NCI-H2171 (cell line): ENCODE measurements at regions not wholly inside any gene's neighbourhood (a gene's known extent, or its start where the extent isn't known, plus 50 kb on each side); places are given as distances from the start of the nearest gene placed in this dataset.

ENCODE experiments used
- DNase-seq: peaks from one replicate; lab custom pipeline; 2025; lab: John Stamatoyannopoulos, UW

DNA sequence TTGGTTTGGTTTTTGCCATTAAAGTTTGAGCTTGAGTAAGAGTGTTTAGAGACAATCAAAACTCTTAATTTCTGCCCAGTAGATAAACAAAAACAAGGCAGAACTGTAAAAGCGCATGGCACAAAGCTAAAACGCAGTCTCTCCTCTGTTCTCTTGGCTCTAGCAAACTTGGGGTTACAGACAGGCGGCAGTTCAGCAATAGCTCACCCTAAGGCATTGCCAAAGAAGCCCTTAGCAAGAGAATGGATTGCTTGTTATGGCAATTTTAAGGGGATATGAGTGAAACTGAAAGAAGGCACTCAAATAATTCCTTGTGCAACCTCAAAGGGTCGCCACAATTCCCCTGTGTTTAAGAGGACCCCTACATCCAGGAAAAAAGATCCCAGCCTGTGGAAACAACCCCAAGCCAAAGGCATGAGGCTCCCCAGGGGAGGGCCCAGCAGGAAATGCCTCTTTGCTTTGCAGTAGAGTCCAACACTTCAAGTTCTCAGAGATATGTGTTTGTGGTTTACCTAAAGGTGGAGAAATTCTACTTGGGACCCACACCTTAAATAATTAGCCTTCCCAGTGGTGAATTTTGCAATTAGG is 317.0 kb upstream of the MPDZ start:
- DNase-seq: no peak

DNA sequence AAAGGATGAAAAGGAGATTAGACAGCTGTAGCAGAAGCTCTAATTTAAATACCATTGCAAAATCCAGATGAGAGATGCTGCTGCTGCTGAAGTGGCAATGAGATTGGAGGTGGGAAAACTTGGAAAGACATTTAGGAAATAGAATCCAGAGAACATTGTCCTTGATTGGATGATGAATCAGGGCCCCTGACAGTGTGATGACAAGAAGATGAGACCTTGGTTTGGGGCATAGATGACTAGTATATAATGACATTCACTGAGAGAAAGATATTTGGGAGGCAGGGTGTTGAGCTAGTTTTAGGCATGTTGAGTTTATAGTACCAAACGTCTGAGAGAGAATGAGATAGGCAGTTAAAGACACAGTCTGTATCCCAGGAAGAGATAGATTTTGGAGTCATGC is 311.5 kb upstream of the MPDZ start:
- DNase-seq: no peak

DNA sequence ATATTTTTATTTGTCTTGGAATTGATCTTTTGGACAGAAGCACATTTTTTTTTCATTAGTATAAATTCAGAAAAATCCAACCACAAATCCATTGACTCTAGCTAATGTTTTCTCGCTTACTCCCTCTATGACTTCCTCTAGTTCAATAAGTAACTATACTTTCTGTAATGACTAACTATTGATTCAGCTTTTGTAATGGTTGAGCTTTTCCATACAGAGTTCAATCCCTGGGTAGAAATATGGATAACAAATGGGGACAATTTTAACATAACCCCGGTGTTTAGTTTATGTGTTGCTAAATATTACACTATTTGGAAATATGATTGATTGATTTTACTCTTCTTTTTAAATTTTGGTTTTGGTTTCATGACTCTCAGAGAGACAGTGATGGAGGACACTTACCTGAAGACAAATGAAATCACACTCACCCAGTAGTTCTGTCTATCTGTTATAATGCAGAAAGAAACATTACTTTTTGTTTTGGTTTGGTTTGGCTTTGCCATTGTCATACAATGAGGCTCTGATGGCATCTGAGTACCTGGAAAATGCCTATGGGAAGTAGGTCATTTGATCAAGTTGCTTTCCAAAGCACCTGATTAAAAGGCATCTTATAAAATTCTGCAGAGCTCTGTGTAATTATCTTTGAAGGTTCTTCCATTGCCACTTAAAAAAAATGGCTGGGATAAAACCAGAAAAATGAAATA is 309.7 kb upstream of the MPDZ start:
- DNase-seq: no peak

DNA sequence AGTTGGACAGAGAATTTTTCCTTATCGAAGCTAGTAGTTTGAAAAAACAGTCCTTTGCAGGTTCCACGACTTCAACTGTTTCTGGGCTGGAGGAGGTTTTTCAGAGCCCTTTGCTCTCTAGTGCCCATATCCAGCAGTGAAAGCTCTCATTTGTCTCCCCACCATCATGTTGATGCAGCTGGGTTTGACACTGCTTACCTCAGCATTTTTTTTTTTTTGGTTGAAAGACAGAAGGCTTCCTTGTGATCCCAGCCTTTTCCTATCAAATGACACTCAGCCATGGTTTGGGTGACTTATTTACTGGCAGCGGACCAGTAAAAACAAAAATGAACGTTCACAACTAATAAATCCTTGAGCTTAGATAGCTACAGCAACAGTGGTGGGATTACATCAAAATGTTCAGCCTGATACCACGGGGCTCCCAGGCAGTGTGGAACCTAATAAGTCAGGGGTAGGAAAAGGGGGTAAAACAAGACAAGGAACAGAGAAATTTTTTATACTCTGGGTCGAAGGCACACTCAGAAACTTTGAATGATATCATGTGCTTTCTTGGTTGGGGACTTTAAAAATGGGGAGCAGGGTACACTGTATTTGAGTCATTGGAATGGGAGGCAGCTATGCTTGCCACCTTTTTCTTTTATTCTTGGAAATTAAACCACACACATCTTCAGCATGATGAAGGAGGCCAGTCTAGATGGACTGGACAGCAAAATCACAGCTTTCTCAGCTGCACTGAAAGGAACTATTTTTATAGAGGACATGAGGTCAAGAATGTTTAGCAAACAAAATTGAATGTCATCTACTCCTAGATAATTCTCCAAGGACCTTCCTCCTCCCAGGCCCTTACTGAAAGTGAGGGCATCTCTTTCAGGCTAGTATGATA is 308.9 kb upstream of the MPDZ start:
- DNase-seq: no peak

DNA sequence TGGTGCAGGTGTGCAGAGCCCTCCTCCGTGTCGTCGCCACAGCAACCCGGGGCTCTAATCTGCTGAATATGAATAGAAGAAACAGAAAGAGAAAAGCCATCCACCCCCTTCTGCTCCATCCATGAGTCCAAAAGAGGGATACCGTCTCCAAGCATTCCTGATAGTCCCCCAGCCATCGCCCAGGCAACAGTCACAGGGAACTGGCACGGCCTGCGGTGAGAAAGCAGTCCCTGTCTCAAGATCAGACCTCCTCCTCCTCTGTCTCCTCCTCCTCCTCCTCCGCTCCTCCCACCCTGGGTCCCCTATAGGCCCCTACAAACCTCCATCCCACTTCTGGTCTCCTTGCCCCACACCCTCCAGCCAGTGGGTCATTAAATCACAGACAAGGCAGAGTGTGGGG is 308.1 kb upstream of the MPDZ start:
- no peak for DNase-seq

DNA sequence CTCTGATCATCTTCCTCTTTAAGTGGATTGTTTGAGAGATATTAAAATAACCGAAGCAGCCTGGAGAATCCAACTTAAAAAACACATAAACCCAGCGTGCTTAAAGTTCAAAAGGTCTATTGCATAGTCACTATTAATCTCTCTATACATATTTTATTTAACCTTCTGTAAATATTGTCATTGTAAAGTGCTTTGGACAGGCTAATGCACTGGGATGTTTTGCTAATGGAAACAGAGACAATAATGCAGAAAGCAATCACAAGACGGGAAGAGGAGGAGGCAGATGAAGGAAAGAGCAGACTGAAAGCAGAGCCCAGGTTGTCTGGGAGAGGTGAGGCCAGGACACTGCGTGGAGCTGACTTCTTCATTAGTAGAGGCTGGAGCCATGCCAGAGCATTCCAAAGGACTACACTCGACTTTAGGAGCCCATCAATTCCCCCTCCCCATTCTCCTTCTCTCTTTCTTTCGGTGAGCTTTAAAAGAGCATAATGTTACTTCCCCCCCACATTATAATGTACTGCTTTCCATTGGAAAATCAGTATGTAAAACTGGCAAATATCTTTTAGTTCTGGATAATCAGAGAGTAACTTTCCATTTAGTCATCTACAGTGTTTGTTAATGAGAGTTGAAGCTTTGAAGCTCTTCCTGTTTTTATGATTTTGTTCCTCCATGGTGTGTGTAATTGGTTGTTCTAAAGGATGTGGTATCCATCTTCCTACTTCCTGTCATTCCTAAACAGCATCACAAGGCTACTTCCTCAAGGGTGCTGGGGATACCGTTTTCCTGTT is 307.3 kb upstream of the MPDZ start:
- no peak for DNase-seq

DNA sequence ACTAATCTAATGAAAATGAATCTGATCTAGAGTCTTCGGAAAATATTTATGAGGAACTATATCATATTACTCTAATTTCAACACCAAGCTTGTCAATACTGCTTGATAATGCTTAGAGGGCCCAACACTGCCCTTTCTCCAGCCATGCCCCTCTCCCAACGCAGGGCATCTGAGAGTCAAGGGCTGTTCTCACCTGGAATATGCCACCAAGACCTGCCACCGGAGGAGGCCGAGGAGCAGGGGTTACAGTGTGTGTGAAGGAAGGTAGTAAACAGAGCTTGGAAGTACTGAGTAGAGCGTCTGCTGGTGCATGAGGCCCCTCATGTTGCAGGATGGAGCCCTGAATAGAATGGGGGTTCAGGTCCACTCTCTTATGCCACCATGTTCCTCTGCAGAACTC is 301.3 kb upstream of the MPDZ start:
- DNase-seq: no peak

DNA sequence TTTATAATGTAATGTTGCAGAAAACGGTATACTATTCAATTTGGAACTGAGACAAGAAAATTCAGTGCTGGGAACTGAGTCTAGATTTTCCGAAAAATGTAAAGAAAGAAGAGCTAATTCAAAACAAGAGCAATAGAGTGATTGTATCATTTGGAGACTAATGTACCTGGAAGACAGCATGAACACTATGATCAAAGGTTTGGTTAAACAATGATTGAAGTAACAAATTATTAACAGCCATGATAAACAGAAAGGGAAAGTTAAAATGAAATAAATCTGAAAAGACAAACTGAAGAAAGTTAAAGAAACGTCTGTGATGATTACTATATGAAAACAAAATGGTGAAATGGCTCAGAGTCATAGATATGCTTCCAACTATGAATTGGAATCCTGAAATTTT is 300.6 kb upstream of the MPDZ start:
- no peak for DNase-seq

DNA sequence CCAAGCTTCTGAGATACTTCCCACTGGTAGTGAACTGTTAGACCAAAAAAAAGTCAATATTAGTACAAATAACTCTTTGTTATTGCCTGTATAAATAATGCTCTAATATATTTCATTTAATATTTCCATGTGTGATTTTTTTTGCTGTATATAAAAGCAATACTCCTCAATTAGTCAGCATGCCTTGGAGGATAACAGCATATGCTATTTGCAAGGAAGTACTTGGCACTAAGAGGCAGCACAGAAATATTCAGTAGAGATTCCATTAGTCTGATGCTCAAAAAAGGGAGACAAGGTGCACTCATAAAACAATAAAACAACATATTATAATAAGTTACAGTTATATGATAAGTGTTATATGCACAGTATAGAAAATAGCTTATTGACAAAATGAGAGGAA is 296.6 kb upstream of the MPDZ start:
- no peak for DNase-seq

DNA sequence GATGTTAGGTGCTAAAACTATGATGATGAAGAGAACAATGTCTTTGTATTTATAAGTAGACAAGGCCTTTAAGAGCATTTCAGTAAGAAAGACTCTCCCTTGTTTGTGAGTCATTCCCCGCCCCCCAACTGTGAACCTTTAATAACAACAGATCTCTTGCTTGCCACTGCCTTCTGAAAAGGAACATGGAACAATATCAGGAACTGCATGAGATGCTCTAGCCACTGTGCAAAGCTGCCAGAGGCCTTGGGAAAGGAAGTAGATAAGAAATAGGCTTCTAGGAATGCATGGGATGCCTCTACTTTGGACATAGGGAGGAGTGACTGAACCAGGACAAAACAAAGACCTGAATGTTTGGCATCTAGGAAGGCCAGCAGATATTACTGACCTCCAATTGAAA is 296.1 kb upstream of the MPDZ start:
- DNase-seq: no peak

DNA sequence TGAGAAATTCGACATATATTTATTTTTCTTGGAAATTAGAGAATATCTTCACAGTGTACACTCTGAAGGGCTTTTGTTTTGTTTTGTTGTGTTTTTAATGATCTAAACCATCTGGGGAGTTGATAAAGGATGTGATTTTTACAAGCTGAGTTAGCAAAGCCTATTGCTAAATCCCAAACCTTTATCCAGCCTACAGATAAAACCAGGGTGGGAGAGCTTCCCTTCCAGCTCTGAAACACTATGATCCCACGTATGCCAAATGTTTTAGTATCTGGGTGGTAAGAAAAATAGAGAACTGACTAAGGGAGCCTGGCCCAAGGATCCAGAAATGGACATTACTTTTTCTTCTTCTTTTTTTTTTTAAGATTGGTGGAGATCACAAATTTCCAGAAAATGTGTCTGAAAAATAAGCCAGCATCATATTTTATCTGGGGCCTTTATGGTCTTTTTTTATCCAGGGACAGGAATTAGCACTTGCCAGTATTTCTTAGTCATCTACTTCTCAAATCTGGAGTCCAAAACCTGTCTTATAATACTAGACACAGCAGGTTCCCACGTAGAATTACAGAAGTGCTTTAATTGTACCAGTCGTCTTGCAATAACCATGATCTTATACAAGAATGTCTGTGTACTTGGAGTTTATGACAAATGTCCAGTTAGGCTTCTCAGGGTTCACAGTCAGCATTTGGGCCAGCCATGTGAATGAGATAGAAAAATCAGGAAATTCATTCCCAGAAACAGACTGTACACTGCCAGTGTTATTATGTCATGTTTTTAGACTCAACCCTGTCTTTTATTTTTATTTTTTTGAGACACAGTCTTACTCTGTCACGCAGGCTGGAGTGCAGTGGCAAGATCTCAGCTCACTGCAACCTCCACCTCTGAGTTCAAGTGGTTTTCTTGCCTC is 290.8 kb upstream of the MPDZ start:
- DNase-seq: no peak

DNA sequence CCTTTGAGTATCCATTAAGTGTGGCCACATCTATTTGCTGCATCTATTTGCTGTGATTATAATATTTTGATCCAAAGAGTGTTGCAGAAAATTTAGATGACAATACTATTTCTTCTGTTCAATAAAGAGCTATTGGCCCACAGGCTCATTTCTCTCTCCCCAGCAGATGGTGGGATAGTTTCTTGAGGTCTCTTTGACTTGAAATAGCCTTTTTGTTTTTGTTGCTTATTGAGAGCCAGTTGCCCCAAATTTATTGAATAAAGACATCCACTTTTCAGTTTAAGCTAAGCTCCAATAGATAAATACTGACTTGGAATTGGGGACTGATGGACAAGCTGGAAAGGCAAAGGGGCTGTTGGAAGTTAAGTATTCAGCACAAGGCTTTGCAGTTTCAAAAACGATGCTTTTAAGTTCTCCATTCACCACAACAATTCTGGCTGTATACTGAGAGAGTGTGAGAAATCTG is 290.1 kb upstream of the MPDZ start:
- no peak for DNase-seq

DNA sequence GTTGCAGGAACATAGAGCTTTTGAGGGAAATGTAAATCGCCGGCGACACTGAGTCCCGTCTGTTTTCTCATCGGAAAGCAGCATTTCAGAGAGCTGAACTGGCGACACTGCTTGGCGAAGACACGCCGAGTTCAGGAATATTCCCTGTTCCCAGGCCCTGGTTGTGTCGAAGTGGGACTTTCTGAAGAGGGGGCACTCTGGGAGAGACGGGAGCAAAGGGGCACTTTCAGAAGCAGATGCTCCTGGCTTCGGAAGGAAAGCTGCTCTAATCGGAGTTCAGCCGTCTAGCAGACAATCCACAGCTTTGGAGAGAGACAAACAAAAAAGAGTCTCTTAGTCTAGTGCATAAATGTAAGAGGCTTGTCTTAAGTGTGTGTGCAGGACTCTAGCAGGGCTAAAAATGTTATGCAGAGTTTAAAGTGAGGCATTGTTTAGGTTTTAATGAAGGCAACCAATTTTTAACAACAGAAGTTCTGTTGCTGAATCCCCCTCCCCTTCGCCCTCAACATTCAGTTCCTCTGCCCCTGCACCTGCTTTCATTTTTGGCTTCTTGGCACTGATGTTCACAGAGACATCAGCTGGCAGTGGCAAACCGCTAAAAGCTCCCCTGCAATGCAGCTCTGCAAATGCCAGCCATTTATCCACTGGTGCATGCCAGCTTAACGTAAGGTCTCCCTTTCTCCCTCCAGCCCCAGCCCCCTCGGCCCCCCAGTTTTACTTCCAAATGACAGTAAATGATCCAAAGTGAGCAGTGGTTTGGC is 289.5 kb upstream of the MPDZ start:
- peak; percentile 15 for DNase-seq

DNA sequence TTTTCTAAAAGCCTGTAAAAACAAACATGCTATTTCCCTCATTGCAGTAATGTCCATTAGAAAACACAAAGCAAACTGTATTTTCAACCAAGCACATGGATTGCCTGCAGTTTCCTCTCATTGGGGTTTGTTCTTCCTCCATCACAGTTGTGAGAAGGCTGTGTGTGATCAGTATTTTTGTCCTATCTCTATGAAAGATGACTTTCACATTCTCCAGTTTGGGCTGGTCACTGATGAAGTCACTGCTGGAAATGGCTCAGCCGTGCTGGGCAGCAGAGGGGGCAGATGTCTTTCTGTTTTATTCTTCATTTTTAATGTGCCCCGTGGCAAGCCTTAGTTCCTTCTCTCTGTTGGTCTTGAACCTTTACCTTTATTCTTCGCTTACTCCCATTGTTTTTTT is 288.9 kb upstream of the MPDZ start:
- DNase-seq: no peak

DNA sequence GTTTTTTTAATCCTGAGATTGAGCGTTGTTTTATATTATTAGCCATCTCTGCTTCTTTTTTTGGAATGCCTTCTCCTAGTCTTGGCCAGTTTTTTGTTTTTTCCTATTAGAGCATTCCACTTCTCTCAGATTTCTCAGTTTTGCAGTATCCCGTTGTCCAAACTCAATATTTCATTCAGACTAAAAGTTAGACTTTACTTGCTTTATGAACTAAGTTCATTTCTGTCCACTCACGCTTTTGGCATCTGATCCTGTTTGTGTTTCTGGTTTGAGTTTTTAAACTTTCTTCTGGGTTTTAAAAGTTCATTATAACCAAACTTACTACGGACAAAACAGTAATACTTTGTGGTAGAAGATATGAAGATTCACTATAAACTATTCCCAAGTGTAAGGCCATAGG is 288.3 kb upstream of the MPDZ start:
- DNase-seq: no peak

DNA sequence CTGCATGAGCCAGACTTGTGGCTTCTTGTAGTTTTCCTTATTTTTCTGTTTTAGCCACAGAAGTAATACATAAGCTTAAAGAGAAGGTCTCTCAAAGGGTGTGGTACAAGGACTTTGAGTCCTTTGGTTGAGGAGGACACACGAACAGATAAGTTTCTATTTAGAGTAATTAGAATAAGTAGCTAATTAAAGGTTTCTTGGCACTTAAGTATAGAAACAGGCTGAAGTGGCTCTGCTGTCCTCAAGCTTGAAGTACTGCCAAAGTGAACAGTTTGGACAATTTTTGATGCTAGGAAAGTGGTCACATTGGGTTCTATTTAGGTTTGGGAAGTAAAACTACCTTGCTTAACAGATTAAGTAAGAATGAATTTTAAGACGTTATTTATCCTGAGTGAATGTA is 278.3 kb upstream of the MPDZ start:
- no peak for DNase-seq

DNA sequence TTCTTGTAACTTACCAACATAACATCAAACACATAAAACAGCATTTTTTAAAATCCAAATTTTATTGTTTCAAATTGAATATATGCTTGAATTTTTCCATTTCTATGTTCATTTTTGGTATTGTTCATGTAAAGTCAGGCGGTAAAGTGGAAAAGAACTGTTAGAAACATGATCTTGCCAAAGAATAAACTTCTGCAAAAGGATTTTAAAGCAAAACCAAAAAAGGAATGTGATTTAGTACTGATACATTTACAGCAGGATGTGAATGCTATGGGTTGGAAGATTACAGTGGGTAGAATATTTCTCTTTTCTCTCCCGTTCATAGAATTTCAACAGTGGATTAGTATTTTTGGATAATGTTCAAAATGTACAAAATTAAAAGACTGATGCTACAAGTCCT is 277.2 kb upstream of the MPDZ start:
- DNase-seq: no peak

DNA sequence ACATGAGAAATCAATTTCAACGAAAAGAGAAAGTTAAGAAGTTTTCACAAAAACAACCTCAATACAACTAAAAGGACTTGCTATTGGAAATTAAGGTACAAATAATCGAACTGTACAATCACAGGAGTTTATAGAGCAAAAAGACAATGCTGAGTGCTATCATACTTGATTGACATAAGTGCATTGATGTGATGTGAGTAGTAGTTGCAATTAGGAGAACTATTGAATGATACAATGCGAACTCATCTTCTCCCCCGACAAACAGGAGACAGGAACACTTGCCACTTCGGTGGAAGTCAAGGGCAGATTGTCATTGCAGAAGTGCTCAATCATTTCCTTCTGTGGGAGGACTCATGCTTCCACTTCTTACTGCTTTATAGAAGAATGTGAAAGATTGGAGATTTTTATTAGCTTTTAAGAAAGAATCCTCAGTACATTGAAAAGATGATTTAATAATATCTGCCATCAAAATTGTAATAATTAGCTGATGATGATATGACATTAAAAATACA is 276.6 kb upstream of the MPDZ start:
- DNase-seq: no peak

DNA sequence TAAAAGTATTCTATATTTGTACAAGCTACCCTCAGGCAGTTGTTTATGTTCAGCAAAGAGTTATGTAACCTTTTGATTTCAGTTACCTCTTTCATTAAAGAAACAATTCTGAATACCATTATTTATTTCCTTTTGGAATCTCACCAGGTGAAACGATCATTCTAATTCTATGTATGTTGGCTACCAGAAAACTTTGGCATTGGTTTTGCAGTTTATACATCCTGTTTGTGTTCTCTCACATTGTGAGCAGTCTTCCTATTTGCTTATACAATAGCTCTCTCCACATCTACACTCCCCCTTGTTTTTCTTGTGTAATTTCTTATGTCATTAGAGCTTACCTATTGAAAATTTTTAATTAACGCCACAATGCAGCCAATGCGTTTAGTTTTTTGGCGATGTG is 276.0 kb upstream of the MPDZ start:
- DNase-seq: no peak

DNA sequence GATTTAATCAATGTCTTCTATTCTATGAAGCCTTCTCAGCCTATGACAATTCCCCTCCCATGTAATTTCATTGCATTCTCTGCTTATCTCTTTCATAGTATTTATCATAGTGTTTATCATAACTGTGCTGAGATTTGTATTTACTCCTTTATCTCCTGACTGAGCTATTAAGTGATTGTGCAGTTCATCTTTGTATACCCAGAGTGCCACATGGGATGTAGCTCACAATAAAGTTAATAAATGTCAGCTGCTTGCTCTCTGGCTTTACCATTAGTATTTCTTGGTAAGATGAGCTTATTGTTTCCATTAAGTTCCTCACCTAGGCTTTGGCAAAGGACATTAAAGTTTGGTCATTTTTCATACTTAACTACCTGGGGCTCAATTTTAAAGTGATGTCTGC is 275.1 kb upstream of the MPDZ start:
- DNase-seq: no peak
